Glomerular visceral epithelial cell (primary cell): ENCODE measurements at regions not wholly inside any gene's neighbourhood (a gene's known extent, or its start where the extent isn't known, plus 50 kb on each side); places are given as distances from the start of the nearest gene placed in this dataset.
"Not testable (repeated sequence)": the region's sequence is repeated elsewhere in the genome, so short reads cannot be mapped to it uniquely, and the experiment has no call there.

Source experiments
- DNase-seq: peaks from one replicate; pipeline ENCODE4 v3.0.0-alpha.2; 2016; ENCODE audit errors: extremely low spot score

DNA sequence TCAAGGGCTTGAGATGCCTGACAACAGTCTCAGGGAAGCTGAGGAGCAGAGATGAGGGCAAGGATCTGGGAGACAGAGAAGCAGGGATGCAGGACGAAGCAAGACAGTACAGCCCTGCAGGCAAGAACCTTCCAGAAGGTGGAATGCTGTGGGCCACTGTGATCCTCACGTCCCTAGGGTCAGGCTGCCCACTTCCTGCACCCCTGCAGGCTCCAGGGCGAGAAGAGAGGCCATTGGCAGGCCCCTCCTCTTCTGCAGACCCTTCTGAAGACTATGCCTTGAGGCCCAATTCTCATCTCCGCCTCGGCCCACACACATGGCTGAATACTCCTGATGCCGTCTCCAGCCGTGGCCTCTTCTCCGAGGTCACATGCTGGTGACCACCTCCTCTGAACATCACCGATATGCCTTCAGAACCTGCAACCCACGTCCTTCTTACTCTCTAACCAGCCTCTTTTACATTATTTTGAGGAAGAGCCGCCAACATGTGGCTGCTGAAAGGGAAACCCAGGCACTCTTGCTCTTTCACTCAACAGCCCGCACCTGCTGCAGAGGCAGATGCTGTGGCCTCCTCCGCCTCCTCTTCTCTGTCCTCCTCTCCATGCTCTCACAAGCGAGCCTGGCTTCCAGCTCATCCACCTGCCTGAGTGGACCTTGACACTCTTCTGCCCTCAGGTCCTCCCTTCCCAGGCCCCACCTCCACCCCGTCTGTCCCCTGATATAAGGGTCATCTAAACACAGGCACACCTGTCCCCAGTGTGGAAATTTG, 181.5 kb downstream of the IRX2 start:
- DNase-seq: no peak

DNA sequence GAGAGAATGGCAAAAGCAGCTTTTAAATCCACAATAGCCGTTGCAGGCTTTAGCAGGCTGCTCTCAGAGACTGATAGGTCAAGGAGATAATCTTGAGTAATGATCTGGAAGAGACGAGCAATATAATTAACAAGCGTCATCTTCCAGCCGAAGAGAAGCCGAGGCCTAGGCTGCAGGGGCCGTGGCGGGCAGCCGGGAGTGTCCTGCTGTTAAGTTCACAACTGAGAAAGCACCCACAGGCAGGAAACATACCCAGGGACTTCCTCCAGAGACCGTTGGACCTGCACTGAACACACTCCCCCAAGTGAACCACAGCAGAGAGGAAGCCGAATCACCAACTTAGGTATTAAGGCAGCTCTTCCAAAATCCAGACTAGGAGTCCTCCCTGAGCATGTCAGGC, 182.3 kb downstream of the IRX2 start:
- DNase-seq: no peak

DNA sequence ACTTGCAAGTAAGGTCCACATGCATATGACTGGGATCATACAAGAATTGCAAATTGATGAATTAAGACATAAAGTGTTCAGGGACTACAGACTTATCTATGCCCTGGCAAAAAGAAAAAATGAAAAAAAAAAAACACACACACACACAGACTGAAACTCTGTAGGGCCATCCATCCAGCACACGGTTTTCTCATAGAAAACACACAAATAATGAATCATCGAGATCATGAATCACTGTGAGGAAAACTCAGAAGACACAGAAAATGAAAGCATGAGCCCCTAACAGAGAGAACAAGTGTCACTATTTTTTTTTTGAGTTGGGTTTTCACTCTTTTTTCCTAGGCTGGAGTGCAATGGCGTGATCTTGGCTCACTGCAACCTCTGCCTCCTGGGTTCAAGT, 185.2 kb downstream of the IRX2 start:
- no peak for DNase-seq

DNA sequence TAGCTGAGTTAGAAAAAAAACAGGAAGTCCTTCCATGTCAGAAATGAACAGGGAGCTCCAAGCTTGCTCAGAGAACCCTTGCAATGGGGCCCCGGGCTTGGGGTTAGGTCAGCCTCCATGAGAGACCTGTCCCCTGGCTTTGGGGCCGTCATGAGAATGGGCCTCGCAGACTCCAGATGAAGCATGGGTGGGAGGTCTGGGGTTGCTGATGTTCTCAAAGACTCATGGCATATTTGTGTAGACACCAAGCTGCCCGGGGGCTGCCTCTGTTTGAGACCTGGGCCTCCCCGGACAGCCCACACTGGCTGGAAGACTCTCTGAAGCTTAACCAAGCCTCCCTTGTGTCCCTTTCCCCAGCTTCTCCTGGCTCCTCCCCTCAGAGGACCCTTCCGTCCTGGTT, 186.3 kb downstream of the IRX2 start:
- DNase-seq: no peak

DNA sequence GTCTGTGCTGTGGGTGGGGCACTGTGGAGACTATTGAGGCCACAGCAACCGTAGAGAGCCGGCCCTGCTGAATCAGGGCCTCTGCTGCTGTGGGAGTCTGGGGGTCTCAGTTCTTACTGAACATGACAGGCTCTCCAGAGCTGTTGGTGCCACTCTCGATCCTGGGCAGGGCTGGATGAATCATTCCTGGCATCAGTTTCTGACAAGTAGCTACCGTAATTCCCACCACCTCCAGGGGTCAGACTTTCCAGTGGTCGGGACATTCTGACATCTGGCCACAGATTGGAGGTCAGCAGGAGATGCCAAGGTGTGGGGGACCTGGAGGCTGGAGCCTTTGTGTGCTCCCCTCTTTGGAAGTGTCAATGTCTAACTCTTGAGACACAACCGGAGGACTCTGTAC, 188.4 kb downstream of the IRX2 start:
- DNase-seq: no peak

DNA sequence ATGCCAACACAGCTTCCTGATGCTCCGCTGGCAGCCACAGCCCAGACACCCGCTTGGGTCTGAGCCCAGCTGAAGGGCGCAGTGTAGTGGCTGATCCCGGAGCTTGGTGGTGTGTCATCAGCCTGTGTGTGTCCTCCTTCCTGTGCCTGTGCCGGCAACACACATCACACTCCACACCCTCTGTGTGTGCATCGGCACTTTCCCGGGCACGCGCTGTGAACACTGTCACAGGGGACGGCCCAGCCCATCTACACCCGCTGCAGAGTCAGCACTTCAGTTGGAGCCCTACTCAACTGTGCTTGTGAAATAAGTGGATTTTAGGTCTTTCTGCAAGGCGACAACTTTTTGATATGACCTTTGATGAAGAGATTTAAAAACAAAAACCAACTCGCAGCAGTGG, 189.4 kb downstream of the IRX2 start:
- DNase-seq: no peak

DNA sequence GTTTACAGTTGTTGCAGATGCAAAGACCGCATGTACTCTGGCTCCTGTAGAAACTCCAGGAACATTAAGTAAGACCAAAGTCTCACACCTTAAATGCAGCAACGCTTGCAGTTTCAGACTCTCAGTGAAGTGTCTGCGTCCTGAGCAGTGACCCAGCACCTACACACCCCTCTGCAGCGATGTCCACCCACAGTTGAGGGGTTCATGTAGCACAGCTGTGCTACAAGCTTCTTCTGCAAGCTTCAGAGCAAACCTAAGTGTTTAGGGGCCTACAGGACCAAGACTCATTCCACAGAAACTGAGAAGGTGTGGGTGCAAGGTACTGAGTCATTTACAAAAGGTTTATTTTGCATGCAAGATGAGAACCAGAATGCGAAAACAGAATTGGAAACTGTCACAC, 191.0 kb downstream of the IRX2 start:
- DNase-seq: no peak

DNA sequence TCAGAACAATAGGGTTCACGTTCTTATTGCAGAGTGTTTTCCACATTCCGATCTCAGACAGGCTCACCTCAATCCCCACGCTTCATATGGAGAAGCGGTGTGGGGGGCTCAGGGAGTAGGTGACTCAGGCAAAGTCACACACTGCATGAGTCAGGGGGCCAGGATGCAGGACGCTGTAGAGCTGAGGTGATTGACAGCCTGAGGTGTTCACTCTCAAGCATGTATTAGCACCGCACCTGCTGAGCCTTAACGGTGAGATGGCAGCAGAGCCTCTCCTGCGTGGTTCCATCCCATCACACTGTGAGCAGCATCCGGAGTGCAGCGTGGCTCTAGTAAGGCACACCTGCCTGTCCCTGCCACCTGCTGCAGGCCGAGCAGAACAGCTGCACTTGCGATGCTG, 194.0 kb downstream of the IRX2 start:
- DNase-seq: no peak

DNA sequence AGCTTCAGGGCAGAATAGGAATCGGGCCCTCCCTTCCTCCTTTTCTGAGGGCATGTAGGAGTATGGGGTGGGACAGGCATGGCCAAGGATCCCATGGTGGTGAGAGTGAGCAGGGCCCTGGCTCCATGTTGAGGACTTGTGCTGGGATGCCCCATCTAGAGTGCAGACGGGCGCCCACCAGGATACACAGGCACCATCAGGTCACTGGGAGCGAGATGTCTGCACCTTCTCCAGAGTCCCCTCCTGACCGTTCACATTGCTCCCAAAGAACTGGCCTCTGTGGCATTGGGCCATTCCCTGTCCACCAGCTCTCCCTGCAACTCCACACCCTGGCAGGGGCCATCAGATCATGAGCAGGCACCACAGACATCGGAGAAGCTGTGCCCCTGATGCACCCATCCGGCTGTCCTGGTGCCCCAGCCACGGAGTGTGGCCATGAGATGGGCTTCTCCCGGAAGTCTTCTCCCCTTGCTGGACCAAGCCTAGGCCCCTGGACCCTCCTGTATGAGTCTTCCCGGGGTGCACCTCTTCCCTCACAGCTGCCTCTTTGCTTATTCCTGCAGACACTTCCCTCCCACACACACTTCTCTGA, 195.0 kb downstream of the IRX2 start:
- DNase-seq: no peak

DNA sequence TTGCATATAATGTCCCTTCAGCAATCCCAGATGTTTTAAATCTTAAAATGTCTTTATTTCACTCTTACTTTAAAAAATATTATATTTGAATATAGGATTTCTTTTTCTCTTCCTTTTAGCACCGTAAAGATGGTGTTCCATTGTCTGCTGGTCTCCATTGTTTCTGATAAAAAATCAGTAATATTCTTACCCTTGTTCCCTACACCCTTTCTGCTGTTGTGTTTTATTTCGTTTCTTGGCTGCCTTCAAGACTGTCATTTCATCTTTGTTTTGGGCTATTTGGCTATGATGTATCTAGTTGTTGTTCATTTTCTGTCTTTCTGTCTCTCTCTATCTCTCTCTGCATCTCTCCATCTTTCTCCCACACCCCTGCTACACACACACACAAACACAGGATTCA, 197.9 kb downstream of the IRX2 start:
- DNase-seq: no peak

DNA sequence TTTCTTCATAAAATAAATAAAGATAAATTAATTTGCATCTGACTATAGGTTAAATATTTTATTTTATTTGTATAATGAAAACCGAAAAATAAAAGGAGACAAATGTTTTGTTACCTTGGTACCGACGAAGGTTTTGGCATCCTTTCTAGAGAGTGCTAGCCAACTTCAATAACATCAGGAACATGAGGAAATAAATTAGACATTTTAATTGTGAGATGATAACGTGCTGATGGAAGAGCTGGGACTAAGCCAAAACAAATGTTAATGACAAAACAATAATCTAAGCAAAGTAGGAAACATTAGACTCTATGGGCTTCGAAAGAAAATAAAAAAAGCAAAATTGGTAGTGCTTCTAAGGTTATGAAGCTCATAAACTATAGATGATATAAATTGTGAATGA, 201.0 kb downstream of the IRX2 start:
- DNase-seq: no peak

DNA sequence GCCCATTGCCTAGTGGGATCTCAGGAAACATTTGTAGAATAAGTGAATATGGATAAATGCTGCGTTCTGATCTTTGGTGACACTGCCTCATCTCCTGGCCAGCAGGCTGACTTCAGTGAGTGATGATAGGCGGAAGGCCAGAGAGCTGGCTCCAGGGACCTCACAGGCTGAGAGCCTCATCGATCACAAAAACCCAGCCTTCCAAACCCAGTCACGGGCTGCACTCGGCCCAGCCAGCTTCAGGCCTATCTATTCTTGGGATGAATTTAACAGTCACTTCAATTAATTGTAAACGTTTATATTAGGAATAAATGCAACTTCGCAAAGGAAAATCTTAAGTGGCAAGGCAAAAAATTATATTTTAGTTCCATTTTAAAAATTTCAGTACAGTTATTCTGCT, 201.6 kb downstream of the IRX2 start:
- DNase-seq: no peak

DNA sequence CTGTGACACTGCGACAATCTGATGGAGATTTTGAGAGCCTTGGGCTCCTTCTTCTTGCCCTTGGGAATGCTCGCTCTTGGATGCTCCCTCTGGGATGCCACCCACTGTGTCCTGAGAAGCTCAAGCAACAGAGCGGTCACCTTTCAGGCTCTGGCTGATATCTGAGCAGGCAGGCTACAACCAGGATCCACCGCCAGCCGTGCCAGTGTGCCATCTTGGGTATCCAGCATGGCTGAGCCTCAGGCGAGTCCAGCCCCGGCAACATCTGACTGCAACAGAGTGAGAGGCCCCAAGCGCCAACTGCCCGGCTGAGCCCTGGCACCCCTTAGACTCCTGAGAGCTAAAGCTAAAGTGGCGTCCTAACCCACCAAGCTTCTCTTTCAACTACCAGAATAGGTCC, 202.1 kb downstream of the IRX2 start:
- DNase-seq: no peak

DNA sequence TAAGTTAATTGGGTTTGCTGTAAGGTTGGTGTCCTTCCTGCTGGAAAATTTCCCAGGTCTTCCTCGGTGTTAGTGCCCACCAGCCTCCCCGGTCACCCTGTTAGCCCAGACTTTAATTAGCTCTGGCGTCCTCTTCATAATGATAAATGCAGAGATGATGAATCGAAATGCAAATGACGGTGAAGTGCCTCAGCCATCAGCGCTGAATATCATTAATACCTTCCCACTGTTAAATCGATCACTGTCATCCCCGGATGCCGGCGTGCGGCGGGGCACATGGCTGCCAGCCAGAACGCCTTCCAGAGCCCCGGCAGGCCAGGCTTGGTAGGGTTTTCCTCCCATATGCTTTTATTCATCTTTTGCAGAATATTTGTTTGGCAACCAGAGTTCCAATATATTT, 204.5 kb downstream of the IRX2 start:
- DNase-seq: no peak

DNA sequence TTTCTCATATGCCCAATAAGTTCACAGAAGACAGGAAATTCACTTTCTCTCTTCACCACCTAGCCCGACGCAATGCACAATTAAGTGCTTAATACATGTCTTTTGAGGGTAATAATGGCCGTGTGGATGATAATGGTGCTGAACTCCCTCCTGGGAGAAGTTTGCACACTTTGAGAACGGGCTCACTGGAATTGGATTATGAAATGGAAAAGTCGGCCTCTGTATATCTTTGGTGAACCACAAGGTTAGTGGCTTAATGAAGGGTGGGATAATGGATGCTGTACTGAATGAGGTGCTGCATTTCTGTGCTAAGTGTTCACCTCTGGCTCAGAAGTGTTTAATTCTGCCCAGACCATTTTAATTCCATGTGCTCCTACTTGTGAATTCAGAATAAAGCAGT, 207.5 kb downstream of the IRX2 start:
- no peak for DNase-seq

DNA sequence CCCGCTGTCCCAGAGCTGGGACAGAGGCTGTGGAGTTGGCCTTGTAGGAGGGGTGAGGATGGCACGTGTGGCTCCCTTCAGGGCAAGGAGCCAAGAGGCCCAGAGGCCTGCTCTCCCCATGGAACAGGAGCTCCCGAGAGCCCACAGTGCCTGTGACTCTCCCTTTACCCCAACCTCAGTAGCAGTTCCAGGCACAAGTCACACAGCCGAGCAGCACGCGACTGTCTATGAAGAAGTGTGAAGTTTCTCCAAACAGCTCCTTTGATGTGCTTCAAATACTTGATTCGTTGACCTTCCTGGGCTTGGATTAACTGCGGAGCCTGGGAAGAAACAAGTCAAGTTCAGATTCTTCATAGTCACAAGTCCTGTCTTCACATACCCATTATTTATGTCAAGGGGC, 208.7 kb downstream of the IRX2 start:
- no peak for DNase-seq

DNA sequence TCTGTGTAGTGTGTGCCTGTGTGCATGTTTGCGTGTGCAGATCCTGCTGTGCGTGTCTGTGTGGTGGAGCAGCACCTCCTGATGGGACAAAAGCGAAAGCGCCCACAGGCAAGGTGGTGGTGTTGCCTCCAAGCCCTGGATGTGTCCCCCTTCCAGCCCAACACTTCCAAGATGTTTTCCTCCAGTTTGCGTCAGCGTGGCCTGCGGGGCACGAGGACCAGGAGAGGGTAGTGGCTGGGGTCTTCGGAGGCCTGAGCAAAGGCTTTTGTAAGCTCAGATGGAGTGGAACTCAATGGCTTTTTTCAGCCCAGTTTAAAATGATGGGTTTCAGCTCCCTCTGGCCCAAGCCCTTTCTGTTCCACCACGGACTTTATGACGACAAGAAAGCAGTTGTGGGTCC, 209.5 kb downstream of the IRX2 start:
- no peak for DNase-seq

DNA sequence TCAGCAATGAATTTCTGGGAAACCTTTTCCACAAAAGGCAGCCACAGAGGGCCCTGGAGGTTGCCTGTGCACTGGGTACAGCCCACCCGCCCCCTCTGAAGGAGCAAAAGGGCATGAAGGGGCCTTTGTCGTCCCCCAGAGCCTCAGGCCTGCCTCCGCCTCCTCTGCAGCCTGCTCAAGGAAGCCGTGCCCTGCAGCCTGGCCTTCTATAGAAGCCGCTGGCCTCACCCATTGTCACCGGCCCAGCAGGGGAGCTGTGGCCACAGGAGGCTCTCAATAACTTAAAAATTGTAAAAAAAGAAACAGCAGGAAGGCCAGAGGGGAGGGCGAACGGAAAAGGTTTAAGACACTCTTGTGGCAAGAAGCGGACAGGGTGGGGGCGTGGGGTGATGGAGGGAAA, 213.3 kb downstream of the IRX2 start:
- DNase-seq: no peak

DNA sequence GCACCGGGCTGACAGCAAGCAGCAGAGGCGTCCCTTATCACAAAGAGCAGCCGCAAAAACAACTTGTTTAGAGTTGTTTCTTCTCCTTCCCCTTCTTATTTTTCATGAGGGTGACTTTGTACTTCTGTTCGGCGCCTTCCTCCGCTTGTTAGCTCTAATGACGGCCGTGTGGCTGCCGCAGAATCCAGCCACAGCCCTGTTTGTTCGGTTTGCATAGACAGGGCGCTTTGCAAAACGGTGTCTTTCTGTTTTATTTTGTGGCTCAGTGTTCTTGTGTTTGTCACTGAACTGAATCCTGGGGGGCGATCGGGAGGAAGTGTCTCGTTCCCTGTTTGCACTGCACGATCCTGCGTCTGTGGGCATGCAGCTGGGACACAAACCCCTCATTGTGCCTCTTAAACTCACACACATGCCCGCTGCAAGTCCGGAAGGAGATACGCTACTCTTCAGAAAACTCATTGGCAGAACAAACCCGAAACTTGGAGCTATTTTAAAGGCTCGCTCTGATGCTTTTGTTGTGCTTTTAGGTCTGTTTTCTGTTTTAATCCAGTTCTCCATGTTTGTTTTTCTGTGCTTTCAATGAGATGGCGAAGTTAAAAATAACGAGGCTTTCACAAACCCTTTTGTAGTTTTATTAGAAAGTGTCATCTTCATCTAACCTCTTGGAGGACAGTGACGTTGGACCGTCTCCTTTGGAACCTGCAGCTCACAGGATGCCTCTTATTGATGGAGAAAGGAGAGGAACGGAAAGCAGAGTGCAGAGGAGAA, 213.9 kb downstream of the IRX2 start:
- DNase-seq: no peak

DNA sequence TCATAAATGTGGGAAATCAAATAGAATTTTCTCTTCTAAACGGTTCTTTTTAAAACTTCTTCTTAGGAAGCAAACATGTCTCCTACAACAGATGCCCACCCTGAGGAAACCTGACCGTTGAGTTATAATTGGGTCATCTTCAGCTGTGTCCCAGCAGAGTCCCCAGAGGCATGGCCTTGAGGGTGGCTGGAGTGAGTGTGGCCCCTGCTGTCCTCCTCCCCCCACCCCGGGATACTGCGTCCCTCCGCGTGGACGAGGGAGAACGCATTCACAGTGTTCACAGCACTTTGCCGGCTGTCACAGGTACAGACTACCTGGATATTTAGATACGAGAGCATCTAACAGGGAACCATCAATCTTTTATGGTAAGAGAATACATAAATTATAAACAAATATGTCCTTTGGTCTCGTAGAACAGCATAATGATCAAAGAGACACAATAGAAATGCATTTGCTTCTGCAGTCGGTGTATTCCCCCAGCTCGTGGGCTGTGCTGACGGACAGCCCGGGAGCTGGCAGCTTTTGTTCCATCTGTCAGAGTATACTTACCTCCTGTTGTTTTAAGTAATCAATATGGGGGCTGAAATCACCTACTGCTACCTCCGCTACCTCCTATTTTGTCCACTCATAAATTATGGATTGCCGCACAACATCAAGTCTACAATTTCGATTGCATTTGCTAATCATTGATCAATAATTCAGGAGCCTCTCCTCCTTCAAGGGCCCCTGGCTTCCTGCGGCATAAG, 214.7 kb downstream of the IRX2 start:
- no peak for DNase-seq

DNA sequence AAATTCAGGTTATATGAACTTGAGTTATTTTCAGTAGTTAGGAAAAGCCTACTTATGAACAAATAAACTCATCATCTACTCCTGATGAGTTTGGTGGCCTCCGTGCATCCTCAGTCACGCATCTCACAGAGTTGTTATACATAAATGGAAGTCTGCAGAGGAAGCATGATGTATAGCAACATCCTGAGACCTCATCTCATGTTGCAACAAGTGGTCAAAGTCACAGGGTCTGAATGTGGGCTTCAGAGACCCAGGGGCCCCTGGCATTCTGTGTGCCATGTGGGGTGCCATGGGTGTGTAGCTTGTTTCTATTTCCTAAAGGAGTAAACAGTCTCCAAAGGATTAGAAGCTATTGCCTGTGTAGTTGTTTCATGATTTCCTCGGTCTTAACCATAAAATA, 216.5 kb downstream of the IRX2 start:
- DNase-seq: no peak

DNA sequence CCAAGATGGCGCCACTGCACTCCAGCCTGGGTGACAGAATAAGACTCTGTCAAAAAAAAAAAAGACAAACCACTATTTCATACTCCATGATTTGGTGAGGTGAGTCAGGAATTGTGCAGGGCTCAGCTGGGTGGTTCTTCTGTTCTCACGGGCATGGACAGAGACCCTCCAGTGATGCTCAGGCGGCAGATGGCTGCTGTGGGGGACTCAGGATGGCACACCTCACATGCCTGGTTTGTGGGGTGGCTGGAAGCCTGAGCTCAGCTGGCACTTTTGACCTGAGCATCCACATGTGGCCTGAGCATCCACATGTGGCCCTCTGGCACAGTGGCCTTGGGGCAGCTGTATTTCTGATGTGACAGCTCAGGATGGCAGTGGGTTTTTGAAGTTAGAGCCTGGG, 217.2 kb downstream of the IRX2 start:
- no peak for DNase-seq

DNA sequence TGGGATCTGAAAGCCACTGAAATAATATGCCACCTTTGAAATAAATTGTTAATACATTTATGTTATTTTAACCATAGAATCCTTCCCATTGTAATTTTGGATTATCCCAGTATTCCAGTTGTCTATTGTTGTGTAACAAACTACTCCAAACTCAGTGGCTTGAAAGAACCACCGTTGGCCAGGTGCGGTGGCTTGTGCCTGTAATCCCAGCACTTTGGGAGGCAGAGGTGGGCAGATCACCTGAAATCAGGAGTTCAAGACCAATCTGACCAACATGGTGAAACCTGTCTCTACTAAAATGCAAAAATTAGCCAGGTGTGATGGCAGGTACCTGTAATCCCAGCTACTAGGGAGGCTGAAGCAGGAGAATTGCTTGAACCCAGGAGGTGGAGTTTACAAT, 217.6 kb downstream of the IRX2 start:
- DNase-seq: not testable (repeated sequence)
